Right ventricle myocardium inferior (tissue), 1 donor: ENCODE measurements at regions not wholly inside any gene's neighbourhood (a gene's known extent, or its start where the extent isn't known, plus 50 kb on each side); places are given as distances from the start of the nearest gene placed in this dataset.
"Not testable (repeated sequence)": the region's sequence is repeated elsewhere in the genome, so short reads cannot be mapped to it uniquely, and the experiment has no call there.

Source experiments
- ATAC-seq: fragments of 200-7000 bp; cut with Tn5 transposase; one replicate; pipeline ENCODE4 v1.9.1; 2020; ENCODE audit warnings: mild to moderate bottlenecking, moderate library complexity
- DNase-seq: peaks from one replicate; pipeline ENCODE4 v3.0.0; 2021; ENCODE audit errors: missing footprints
- intact Hi-C: fragments of 100-400 bp; cut with DNase I; formaldehyde crosslinking; loops from one replicate; pipeline ENCODE4 v1.11.0; 2022
- donor health status: DM: no; HTN: yes; CAD: no; lungs with severe emphysema.

GRCh38 chr14:21768875-21769257, 95.2 kb upstream of the OR4E1 start:
- intact Hi-C loops, result no loop called here
- ATAC-seq (no peak), DNase-seq (no peak)

GRCh38 chr14:21768116-21768874, 94.7 kb upstream of the OR4E1 start:
- no peak for ATAC-seq
- no peak for DNase-seq
- intact Hi-C loops, result no loop called here

- ATAC-seq, DNase-seq, intact Hi-C loops: not testable (repeated sequence)
Observed at GRCh38 chr14:21760360-21760759, 86.7 kb upstream of the OR4E1 start.

- no peak for ATAC-seq
- intact Hi-C loops, result no loop called here
- no peak for DNase-seq
Observed at GRCh38 chr14:21749306-21749868, 75.8 kb upstream of the OR4E1 start.

GRCh38 chr14:21748869-21749303, 75.3 kb upstream of the OR4E1 start:
- intact Hi-C loops, result no loop called here
- ATAC-seq (no peak), DNase-seq (no peak)

GRCh38 chr14:21735639-21736307, 62.2 kb upstream of the OR4E1 start:
- ATAC-seq, result no peak
- intact Hi-C loops, result no loop called here

GRCh38 chr14:21735200-21735599, 61.6 kb upstream of the OR4E1 start:
- ATAC-seq (no peak), DNase-seq (no peak)
- intact Hi-C loops, result no loop called here

More at GRCh38 chr14:21735639-21736307, 62.2 kb upstream of the OR4E1 start:
- DNase-seq, result no peak

- ATAC-seq (no peak), DNase-seq (no peak)
- intact Hi-C loops, result no loop called here
Observed at GRCh38 chr14:21734457-21735074, 60.9 kb upstream of the OR4E1 start.

- DNase-seq (no peak), ATAC-seq (no peak)
- intact Hi-C loops, result no loop called here
Observed at GRCh38 chr14:21729703-21730233, 56.1 kb upstream of the OR4E1 start.

- no peak for ATAC-seq
- intact Hi-C loops, result no loop called here
Observed at GRCh38 chr14:21725250-21725649, 51.6 kb upstream of the OR4E1 start.

GRCh38 chr14:21724090-21724973, 50.7 kb upstream of the OR4E1 start:
- no peak for ATAC-seq
- intact Hi-C loops, result no loop called here

More at GRCh38 chr14:21725250-21725649, 51.6 kb upstream of the OR4E1 start:
- DNase-seq, result no peak

GRCh38 chr14:21723431-21724045, 49.9 kb upstream of the OR4E1 start:
- DNase-seq, result no peak
- no peak for ATAC-seq
- intact Hi-C loops, result no loop called here

More at GRCh38 chr14:21724090-21724973, 50.7 kb upstream of the OR4E1 start:
- DNase-seq, result no peak
